ENCODE measurements at regions not wholly inside any gene's neighbourhood (a gene's known extent, or its start where the extent isn't known, plus 50 kb on each side); places are given as distances from the start of the nearest gene placed in this dataset.

DNA sequence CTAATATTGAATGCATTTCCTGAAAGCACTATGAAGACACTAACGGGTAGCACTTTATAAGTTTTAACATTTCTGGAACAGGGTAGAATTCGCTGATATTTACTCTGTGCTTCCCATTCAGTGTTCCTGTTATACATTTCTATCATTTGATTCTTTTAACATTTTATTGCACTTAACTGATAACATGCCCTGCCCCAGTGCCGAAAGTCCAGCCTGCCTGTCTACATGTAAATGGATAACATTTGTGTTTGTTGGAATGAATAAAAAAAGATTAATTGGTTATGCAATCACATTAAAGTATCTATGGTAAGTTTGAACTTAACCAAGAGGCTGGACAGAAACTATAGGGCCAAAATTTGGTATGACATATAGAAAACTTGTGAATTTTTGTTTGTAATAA, 790.5 kb upstream of the TPTE start:
- TF ChIP-seq, protein P1, sequence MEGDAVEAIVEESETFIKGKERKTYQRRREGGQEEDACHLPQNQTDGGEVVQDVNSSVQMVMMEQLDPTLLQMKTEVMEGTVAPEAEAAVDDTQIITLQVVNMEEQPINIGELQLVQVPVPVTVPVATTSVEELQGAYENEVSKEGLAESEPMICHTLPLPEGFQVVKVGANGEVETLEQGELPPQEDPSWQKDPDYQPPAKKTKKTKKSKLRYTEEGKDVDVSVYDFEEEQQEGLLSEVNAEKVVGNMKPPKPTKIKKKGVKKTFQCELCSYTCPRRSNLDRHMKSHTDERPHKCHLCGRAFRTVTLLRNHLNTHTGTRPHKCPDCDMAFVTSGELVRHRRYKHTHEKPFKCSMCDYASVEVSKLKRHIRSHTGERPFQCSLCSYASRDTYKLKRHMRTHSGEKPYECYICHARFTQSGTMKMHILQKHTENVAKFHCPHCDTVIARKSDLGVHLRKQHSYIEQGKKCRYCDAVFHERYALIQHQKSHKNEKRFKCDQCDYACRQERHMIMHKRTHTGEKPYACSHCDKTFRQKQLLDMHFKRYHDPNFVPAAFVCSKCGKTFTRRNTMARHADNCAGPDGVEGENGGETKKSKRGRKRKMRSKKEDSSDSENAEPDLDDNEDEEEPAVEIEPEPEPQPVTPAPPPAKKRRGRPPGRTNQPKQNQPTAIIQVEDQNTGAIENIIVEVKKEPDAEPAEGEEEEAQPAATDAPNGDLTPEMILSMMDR (IDR thresholded peaks at IDR 0.05): no peak

DNA sequence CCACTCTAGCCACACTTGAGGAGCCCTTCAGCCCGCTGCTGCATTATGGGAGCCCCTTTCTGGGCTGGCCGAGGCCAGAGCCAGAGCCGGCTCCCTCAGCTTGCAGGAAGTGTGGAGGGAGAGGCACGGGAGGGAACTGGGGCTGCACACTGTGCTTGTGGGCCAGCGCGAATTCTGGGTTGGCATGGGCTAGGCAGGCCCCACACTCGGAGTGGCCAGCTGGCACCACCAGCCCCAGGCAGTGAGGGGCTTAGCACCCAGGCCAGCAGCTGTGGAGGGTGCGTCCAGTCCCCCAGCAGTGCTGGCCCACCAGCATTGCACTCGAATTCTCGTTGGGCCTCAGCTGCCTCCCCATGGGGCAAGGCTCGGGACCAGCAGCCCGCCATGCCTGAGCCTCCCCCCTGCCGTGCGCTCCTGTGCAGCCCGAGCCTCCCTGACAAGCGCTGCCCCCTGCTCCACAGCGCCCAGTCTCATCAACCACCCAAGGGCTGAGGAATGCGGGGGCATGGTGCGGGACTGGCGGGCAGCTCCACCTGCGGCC, 785.9 kb upstream of the TPTE start:
- TF ChIP-seq, protein P1 (IDR thresholded peaks at IDR 0.05): no peak

DNA sequence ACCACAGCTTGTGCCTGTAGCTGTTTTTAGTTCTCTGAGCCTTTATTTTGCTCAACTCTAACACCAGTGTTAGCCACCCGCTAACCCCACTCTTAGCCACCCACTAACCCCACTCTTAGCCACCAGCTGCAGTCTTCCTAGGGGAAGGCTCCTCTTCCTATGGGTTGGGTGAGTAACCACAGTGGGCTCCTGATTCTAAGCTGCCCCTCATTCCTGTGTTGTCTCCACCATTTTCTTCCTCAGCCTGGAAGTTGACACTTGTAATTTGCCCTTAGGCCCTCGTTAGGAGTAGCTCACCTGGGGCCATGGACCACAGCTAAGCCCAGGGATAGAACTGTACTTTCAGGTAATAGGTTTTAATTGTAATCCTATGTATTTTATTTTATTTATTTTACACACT, 782.9 kb upstream of the TPTE start:
- TF ChIP-seq, protein P1 (IDR thresholded peaks at IDR 0.05): no peak

DNA sequence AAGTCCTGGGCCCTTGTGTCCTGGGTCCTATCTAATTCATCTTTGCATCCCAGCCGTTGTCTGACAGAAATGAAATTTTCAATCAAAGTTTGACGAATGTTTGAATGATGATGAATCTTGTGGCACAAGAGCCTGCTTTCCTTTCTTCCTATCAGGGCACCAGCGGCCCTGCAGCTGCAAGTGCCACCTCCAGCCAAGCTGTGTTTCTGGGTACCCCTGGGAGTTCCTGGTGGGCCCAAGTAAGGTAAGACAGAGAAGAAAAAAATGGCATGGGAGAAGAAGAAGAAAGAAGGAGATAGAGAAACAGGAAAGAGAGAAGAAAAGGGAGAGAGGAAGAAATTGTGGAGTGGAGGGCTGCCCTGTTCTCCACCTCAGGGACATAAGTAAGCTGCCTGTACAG, 782.1 kb upstream of the TPTE start:
- TF ChIP-seq, protein P1 (IDR thresholded peaks at IDR 0.05): no peak

DNA sequence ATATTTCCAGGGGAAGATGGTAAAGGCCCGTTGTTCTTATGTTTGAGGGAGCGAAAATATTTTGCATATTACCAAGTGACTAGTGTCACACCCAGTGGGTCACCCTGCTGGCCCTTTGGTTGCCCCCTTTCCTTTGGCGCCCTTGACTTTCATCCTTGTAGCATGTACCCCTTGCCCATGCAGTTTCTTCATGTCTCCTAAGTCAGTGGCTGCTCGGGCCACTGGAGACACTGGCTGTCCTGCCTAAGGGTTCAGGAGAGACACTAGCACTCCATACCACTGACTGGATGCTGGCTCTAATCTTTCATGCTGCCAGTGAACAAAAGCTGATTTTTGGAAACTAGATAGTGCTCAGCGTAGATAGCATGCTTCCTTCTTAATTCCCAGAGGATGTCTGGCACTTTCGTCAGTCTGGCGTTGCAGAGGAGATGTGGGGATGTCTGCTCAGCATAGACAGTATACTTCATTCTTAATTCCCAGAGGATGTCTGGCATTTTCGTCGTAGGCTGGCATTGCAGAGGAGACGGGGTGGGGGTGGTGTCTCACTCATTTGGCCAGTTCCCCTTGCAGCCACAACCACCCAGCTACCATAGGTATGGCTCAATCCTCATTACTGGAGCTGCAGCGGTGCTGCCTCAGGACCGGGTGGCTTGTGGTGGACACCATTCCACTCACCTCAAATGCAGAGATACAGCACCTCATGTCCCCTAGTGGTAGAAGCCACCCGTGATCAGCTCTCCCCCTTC, 770.9 kb upstream of the TPTE start:
- TF ChIP-seq, protein P1 (IDR thresholded peaks at IDR 0.05): no peak

DNA sequence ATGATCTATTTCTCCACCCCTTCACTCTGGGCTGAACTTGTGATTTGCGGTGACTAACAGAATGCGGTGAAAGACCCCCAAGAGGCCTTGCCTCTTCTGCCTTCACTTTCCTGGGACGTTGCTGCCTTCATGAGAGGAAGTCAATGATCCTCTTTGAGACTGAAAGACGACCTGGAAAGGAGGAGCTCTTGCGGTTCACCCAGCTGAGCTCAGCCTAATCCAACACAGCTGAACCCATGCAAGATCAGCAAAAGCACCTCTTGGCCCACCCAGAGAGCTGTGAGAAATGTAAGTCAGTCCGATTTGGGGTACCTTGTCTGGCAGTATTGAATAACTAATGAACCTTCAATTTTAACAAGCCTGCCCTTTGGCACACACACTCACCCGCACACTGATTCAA, 767.4 kb upstream of the TPTE start:
- TF ChIP-seq, protein P1 (IDR thresholded peaks at IDR 0.05): no peak

DNA sequence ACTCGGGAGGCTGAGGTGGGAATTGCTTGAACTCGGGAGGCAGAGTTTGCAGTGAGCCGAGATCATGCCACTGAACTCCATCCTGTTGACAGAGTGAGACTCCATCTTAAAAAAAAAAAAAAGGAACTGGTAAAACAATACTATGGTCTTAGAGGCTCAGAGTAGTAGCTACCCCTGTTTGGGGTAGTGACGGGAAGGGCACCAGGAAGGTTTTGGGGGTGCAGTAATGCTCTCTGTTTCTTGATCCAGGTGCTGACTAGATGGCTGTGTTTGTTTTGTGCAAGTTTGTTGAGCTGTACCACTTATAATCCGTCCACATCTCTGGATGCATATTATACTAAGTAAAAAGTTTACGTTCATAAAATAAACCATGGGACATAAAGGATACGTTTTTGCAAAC, 765.8 kb upstream of the TPTE start:
- TF ChIP-seq, protein P1 (IDR thresholded peaks at IDR 0.05): no peak

All from LNCAP (cell line).